GM18498 (cell line): ENCODE measurements at regions not wholly inside any gene's neighbourhood (a gene's known extent, or its start where the extent isn't known, plus 50 kb on each side); places are given as distances from the start of the nearest gene placed in this dataset.
"Not testable (repeated sequence)": the region's sequence is repeated elsewhere in the genome, so short reads cannot be mapped to it uniquely, and the experiment has no call there.

ENCODE experiments used
- ATAC-seq: cut with Tn5 transposase; IDR thresholded peaks from one replicate; pipeline ENCODE4 v1.9.1; 2021; ENCODE audit warnings: mild to moderate bottlenecking, moderate library complexity; ENCODE audit not compliant: unreplicated experiment

DNA sequence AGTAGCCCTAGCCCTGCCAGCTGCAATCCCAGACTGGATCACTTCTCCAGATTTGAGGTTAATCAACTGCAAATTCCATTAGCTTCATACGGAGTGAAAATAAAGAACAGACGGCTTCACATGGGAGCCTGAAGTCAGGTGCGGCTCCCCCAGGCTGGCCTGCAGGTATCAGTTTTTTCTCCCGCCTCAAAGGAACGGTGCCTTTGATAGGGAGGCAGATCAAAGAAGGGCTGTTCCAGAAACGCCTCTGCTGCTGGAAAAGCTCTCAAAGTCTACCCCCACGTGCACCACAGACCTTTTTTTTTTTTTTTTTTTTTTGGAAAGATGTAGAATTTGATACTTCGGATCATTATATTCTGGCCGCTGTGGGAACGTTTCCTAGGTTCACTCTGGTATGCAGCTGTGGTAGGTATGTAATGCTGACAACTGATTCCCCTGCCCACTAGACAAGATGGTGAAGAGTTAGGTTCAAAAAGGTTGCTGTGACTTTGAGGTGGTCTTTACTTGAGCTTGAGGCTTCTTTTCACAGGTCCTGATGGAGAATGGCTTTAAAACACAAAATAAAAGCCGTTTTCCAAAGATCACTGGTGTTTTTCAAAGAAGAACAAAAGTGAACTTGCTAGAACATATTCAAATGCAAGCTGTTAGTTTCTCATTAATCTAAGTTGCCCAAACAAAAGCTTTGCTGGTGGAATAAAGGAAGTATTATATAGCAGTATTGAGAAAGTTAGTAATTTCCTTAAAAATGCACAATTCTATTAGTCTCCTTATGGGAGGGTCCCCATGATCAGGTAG, 189.0 kb upstream of the NFIA start:
- no peak for ATAC-seq

DNA sequence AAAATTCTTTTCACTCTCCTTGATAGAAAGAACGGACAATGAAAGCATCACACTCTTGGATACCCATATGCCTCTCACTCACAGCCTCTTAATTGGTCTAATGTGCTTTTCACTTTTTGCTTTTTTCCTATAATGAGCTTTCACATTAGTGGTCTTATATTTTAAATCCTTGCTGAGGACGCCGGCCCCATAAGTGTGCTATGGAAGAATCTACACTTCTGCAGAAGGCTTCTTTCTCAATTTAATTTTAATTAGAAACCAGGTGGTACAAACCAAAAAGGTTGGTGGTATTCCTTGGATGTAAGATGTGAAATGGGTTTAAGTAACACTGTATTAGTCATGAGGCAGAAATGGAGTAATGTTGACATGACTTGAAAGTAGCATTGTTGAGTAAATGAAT, 190.6 kb upstream of the NFIA start:
- ATAC-seq, result no peak

DNA sequence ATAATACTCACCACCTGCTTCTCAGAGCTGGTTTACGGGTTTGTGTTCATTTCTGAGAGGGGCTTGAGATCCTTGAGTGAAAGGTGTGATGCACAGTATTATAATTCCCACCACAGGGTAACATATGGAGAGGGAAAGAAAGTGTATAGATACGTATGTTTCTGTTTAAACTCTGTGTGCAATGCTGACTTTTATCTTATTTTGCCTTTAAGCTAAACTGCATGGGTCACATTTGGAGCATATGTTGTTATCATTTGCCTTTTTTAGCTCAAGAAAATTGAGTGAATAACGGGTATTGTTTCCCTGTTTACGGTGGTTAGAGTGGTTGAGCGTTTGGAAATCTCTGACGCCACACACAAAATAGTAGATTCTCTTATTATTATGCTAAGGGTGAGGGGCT, 191.1 kb upstream of the NFIA start:
- no peak for ATAC-seq

DNA sequence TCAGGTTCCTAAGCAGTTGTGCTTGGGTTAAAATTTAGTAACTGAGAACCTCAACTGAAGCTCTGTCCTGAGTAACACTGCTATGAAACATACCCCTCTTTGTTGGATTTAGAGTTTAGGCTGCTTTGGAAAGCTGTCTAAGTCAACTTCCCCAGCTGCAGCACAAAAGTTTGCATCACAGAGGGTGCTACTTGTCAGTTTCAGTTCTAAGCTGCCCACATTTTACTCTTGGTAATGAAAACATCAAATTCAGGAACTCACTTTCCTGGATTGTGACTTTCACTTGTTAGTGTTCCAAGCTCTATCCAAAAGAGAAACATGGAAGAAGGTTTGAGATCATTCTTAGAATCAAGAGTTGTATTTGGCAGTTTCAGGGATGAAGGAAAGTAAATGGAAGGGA, 191.7 kb upstream of the NFIA start:
- ATAC-seq, result no peak

DNA sequence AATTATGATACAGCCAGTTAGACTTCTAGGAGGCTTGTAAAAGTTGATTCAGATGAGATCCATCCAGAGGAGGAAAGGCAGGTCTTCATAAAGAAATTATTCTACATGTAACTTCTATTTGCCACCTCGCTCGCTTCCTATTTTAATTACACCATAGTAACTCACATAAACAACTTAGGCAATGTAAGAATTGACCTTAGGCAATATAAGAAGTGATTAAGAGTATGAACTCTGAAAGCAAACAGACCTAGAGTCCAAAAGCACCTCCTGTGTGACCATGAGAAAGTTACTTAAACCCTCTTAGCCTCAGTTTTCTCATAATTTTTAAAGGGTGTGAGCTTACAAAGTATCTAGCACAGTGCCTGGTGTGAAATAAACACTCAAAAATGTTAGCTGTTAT, 192.7 kb upstream of the NFIA start:
- no peak for ATAC-seq

DNA sequence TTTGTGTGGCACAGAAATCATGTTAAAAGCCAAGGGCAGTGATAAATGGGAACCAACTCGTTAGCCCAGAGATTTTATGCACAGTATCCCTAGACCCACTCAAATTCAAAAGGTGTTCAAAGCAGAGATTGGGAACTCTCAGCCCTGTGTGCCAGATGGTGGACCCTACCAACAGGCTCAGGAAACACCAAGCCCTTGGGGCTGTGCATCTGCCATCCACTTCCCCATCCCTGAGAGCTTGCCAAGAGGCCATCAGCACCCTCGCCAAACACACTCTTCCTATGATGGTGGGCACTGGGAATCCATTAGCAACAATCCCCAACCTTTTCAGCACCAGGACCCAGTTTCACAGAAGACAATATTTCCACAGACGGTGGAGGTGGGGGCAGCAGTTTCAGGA, 194.2 kb upstream of the NFIA start:
- ATAC-seq, result no peak

DNA sequence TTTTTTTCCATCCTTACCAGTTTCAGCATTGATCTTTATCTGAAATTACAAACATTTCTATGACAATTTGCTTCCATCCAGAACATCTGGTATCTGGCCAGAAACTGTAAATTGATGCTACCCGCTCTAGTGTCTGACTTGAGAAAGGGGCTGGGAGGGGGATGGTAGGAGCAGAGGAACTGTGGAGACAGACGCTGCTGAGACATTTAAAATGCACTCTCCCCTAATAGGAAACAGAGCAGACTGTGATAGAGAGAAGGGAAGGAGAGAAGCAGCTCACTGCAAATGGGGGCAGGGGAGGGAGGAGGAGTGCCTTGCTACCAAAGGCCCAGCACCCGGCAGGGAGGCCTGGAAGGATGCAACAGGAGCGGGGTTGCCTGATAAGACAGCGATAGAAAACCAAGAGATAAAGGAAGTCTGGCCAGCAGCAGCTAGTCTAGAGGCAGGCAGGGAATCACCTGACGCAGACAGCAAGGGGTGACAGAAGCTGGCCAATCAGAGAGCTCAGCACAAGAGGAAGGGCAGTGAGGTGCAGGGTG, 195.5 kb upstream of the NFIA start:
- no peak for ATAC-seq

DNA sequence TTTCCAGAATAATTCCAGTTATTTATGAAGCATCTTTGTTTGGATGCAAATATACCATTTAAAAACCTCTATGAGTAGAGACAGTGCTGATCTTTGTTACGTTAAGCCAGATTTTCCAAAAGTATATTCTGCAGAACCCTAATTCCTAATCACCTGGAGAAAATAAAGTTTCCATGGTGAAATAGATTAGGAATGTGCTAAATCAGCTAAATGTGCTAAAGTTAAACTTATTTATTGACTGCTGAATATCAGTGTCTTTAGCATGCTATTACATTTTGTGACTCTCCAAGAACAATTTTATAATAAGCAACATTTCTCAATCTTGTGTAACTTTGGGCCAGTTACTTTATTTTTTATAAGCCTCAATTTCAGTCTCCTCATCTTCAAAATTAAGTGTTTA, 196.3 kb upstream of the NFIA start:
- ATAC-seq, result no peak

DNA sequence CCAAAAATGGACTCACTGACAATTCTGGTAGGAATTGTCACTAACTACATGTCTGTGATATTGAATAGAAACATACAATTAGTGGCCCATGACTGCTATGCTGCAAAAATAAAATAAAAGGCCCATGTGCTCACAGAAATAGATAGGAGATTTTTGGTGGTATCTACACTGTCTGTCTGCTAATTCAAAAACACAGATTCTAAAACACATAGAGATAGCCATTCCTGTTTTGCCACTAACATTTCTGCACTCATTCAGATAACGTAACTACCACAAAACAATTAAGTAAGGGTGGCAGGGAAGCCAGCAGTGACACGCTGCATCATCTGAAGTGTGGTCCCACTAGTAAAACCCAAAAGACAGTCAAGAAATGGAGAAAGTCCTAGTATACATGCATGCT, 202.2 kb upstream of the NFIA start:
- ATAC-seq, result no peak

DNA sequence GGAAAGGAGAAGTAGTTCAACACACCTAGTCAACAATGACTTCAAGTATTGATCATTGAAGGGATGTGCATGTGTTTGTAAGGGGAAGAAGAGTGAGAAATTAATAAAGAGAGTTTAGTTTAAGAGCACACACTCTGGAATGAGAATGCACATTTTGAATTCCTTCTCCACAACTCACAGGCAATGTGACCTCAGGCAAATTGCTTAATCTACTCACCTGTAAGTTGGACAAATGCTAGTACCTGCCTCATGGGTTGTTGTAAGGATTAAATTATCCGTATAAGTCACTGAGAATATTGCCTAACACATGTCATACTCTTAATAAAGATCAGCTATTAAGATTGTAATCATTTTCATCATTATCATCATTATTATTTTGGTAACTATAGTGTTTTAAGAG, 204.0 kb upstream of the NFIA start:
- no peak for ATAC-seq

DNA sequence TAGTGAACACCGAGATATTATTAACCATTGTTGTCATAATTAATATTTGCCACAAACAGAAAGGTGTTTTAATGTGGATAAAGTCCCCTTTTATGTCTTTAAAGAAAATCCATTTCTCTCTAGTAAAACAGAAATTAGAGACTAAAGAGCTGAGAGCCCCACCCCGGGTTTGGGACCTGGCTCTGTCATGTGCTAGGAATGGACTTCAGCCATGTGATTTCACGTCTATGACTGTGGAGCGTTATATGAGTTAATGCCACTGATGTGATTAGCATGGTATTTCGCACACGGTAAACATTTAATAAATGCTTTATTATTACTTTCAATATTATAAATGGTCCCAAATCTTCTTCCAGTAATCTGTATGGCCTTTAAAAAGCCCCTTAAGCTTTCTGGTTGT, 205.0 kb upstream of the NFIA start:
- no peak for ATAC-seq

DNA sequence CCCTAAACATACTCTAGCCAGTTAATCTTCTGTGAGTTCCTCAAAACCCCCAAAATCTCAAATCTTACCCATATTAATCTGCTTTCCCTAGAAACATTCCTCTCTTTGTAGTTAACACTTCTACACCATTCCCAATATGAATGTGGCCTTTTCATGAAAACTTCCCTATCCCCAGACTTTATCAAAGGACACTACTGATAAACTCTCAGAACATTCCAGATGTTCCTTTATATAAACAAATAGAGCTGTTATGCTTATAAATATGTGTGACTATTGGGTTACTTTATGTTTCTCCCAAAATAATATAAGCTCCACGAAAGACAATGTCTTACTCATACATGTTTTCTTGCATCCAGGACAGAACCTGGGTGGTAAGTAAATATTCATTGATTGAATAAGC, 205.4 kb upstream of the NFIA start:
- ATAC-seq, result no peak

DNA sequence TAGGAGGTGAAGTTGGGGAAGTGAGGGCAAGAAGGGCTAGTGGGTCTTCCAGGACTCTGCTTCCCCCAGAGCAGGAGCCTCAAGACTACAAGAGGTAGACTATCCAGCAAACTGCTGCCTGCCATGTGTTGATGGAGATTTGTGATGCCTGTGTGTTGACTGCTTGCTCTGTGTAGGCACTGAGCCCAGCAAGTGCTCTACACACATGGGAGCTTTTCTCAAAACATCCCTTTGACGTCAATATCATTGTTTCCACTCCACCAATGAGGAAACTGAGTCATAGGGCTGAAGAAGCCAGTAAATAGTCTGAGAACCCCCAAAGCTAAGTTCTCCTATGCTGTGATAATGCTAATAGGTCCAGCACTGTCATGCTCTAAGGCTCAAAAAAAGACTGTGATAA, 207.2 kb upstream of the NFIA start:
- no peak for ATAC-seq

DNA sequence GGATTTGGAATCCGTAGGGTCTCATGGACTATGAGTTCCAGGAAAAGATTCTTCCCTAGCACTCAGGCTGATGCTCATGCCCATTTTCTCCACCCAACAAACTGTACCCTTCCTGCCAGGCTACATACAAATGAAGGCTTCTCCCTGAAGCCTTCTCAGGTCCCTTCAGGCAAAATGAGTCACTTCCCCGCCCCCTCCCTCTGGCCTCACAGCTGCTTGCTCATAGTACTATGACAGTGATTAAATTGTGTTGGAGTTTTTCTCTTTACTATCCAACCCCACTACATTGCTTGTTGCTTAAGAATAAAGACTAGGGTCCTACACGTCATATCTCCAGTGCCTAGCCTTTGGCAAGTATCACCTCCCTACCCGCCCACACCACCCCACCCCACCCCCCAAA, 207.6 kb upstream of the NFIA start:
- no peak for ATAC-seq

DNA sequence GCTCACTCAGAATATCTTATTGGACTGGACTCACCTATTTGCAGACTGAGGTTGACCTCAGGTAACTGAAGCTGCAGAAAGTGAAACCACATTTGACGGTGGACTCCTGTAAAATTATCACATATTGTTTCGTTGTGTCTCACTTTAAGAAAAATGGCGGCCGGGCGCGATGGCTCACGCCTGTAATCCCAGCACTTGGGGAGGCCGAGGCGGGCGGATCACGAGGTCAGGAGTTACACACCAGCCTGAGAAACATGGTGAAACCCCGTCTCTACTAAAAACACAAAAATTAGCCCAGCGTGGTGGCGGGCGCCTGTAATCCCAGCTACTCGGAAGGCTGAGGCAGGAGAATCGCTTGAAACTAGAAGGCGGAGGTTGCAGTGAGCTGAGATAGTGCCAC, 209.0 kb upstream of the NFIA start:
- ATAC-seq, result not testable (repeated sequence)

DNA sequence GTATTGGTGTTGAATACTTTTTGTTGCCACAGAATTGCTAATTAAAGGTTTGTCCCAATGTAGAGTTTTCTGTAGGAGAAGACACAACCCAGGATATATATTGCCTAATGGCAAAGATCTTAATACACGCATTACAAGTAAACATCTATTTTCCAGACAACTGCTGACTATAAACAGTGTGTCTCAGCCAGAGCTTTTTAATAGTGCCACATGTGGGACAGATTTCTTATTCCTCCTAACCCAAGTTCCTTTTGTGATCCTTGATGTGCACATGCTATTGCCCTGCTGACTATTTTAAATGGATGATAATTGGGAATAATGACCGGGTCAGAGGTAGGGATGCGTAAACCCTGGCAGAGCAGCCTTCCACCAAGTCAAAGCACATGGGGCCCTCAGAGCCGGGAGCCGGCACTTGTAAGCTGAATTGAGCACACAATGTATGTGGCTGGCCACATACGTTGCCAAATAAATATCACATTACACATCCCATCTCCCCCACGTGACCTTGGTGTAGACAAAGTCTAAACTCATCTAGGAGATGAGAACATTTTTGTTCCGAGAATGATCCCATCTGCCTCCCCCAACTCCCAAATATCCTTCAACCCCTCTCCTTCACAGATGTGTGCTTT, 209.8 kb upstream of the NFIA start:
- ATAC-seq, result no peak

DNA sequence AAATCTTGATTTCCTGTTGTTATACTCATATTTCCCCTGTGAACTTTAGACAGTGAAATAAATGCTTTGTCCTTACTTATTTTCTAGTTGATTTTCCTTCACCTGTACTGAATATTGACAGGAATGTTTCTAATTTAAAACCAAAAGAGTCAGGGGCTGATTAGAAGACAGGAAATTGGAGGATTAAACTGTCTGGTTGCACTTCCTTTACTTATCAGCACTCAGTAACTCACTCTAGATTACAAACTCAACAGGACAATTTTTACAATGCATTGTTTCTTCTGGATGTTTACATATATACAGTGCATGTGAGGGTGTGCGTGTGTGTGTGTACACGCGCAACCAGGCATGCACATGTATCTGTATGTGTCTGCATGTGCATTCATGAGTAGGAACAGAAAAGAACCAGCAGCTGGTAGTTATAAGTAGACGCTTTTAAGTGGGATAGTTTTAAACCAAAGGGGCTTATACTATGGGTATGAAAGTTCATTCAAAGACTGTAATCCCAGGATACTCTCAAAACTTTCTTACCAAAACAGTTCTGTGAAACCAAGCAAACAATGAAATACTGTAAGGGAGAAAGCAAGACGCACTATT, 212.0 kb upstream of the NFIA start:
- no peak for ATAC-seq

DNA sequence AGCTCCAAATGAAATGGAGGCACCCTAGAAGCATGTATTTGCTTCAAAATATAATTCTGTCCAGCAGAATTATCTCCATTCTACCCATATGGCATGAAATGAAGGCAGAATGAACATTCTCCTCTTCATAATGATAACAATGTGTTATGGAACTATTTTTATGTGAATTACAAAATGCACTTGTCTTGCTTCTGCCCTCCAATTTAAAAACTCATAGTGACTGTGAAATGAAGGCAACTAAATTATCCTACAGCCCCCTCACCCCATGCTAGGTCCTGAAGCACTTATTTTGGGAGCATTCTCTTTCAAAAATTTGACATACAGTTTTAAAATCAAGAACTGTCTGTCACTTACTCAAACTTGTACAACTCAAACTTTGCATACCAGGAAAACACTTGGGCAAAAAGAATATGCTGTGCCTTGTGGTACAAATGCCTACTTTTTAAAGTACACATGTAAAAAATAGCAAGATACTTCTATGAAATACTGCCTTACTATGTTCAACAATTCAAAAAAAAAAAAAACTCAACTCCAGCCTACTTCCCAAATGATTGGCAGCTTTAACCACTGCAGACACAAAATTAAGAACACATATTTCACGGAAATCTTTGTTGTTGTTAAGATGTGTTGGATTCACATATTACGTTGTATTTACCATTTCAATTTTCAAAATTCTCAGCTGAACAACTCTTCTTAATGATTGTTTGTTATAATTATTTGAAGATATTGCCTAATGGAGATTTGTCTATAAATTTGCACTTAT, 213.3 kb upstream of the NFIA start:
- no peak for ATAC-seq

DNA sequence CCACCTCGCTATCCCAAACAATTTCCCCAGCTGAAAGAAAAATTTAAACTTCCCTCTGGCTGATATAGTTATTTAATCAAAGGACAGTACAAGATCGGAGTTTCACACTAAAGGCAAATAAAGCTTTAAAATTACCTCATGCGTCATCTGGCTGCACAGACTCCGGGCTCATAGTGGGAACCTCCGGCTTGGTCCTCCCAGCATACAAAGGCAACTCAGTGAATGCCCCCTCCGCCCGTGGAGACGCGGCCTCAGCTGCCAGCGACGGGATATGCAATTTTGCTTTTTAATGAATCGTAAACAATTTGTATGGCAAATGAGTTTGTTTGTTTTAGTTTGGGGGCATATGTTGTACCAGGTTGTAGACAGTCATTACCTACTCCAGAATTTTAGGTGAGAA, 214.6 kb upstream of the NFIA start:
- no peak for ATAC-seq

DNA sequence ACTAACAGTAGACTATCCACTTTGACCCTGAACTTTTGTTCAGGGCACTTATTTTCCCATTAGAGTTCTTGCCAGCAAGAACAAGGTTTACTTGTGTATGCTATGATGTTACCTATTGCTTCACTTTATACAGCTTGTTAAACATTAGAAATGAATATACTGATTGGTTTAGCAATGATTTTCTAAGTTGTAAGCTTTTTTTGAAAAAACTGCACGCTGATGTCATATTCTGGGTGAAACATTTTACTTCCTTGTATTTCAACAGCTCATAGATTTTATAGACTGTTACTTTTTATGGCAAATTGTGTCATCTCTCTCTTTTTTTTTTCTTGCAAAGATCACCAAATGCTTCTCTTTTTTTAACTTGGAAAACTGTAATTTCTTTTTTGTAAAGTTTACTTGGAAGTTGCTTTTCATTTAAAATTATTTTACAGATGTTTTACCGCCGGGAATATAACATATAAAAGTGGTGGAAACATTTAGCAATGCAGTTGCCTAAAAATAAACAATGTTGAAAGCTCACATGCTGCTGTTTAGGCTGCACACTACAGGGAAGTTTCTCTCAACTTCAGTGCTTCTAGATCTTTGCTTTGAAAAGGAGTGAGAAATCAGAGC, 215.3 kb upstream of the NFIA start:
- ATAC-seq, result no peak
